Testis (tissue), 2 donors: ENCODE measurements at regions not wholly inside any gene's neighbourhood (a gene's known extent, or its start where the extent isn't known, plus 50 kb on each side); places are given as distances from the start of the nearest gene placed in this dataset.

Experiments
- DNase-seq: peaks from one replicate; pipeline ENCODE4 v3.0.0-alpha.2; 2019
- H3K27ac ChIP-seq, 2 donors: fragments of 200-600 bp; sonication (generic); one replicate each; pipeline ENCODE4 v1.5.1; 2019
- H3K27me3 ChIP-seq: fragments of 200-600 bp; sonication (generic); one replicate; pipeline ENCODE4 v1.5.1; 2019
- H3K36me3 ChIP-seq: fragments of 200-600 bp; sonication (generic); one replicate; pipeline ENCODE4 v1.5.1; 2017; ENCODE audit warnings: low read depth; ENCODE audit errors: missing control alignments
- H3K4me1 ChIP-seq: fragments of 200-600 bp; sonication (generic); one replicate; pipeline ENCODE4 v1.5.1; 2019
- H3K4me3 ChIP-seq, 2 donors: fragments of 200-600 bp; sonication (generic); one replicate each; pipeline ENCODE4 v1.5.1; 2017 to 2019
- H3K9me3 ChIP-seq: fragments of 200-600 bp; sonication (generic); one replicate; pipeline ENCODE4 v1.5.1; 2017
- CTCF ChIP-seq, 3 experiments: fragments of 450-650 bp in 2 of 3; fragments of 200-600 bp in 1 of 3; sonication (generic) in 1 of 3; IDR thresholded peaks; one replicate each; pipeline ENCODE4 v1.5.1; 2016 to 2019; ENCODE audit warnings: antibody characterized with exemption in 3 of 3, mild to moderate bottlenecking in 2 of 3, moderate library complexity in 1 of 3
- POLR2A ChIP-seq: fragments of 450-650 bp; IDR thresholded peaks from one replicate; pipeline ENCODE4 v1.6.1; 2017; ENCODE audit warnings: antibody characterized with exemption, mild to moderate bottlenecking, moderate library complexity
- WGBS, 2 donors: methylation state at CpG; one replicate each; pipeline ENCODE4 v1.1.5; 2018; 5-methylcytosine and 5-hydroxymethylcytosine counted together
- intact Hi-C: fragments of 100-400 bp; cut with DNase I; formaldehyde crosslinking; loops from one replicate; pipeline ENCODE4 v1.15.1; 2023; ENCODE audit warnings: low total_unique reads

GRCh38 chr5:3080366-3080765, 328.9 kb upstream of the IRX2 start:
- no peak overlapping the region for H3K27ac ChIP-seq
- WGBS, 2 donors: 79 to 89% methylated on average over 9 of the region's 9 CpGs

GRCh38 chr5:3077684-3078083, 326.2 kb upstream of the IRX2 start:
- Histone ChIP-seq H3K4me3 (no peak overlapping the region), H3K27me3 (no peaks in the 10 kb centered on the region), H3K4me1 (no peaks in the 10 kb centered on the region), H3K9me3 (no peaks in the 10 kb centered on the region), H3K27ac (no peak overlapping the region), H3K36me3 (no peaks in the 10 kb centered on the region)
- TF ChIP-seq CTCF (IDR thresholded peaks at IDR 0.05): no peak
- TF ChIP-seq POLR2A: no peak
- no peak for DNase-seq
- intact Hi-C loops: no loop called here
- WGBS, 2 donors: 61 to 67% methylated on average over 10 of the region's 10 CpGs

More at GRCh38 chr5:3080366-3080765, 328.9 kb upstream of the IRX2 start:
- Histone ChIP-seq H3K27me3 (no peaks in the 10 kb centered on the region), H3K9me3 (no peaks in the 10 kb centered on the region), H3K36me3 (no peaks in the 10 kb centered on the region), H3K4me1 (no peaks in the 10 kb centered on the region), H3K4me3 (no peak overlapping the region)
- TF ChIP-seq POLR2A (no peak), CTCF (IDR thresholded peaks at IDR 0.05) (no peak)
- intact Hi-C loops: no loop called here
- DNase-seq: no peak

- no peak for DNase-seq
- intact Hi-C loops: no loop called here
- H3K4me3 ChIP-seq: no peak overlapping the region
- H3K27ac ChIP-seq: no peak overlapping the region
- no peaks in the 10 kb centered on the region for H3K27me3 ChIP-seq
- no peaks in the 10 kb centered on the region for H3K4me1 ChIP-seq
- TF ChIP-seq CTCF (IDR thresholded peaks at IDR 0.05) (no peak), POLR2A (no peak)
- WGBS, 2 donors: 48 to 68% methylated on average over 2 of the region's 2 CpGs
- no peaks in the 10 kb centered on the region for H3K36me3 ChIP-seq
- no peaks in the 10 kb centered on the region for H3K9me3 ChIP-seq
These were observed 323.8 kb upstream of the IRX2 start for GRCh38 chr5:3075309-3075708.

GRCh38 chr5:3068401-3068800, 316.9 kb upstream of the IRX2 start:
- no peak for TF ChIP-seq CTCF (IDR thresholded peaks at IDR 0.05)
- TF ChIP-seq POLR2A: no peak
- intact Hi-C loops: no loop called here
- WGBS, 2 donors: 20 to 36% methylated on average over 5 of the region's 5 CpGs
- Histone ChIP-seq H3K4me1 (no peaks in the 10 kb centered on the region), H3K4me3 (no peak overlapping the region), H3K27ac (no peak overlapping the region), H3K36me3 (no peaks in the 10 kb centered on the region), H3K9me3 (no peaks in the 10 kb centered on the region), H3K27me3 (no peaks in the 10 kb centered on the region)
- DNase-seq: no peak

GRCh38 chr5:3060283-3060682, 308.8 kb upstream of the IRX2 start:
- no peak overlapping the region for H3K27ac ChIP-seq
- WGBS, 2 donors: 81 to 83% methylated on average over 2 of the region's 2 CpGs
- H3K4me3 ChIP-seq: no peak overlapping the region
- H3K36me3 ChIP-seq: no peaks in the 10 kb centered on the region
- intact Hi-C loops: no loop called here
- TF ChIP-seq POLR2A (no peak), CTCF (IDR thresholded peaks at IDR 0.05) (no peak)
- no peaks in the 10 kb centered on the region for H3K4me1 ChIP-seq
- H3K9me3 ChIP-seq: no peaks in the 10 kb centered on the region
- DNase-seq: no peak
- no peaks in the 10 kb centered on the region for H3K27me3 ChIP-seq
